A549 (cell line): ENCODE measurements at regions not wholly inside any gene's neighbourhood (a gene's known extent, or its start where the extent isn't known, plus 50 kb on each side); places are given as distances from the start of the nearest gene placed in this dataset.
A peak's percentile ranks its signal among the peaks of the same experiment; 100 is the strongest.

Experiments used
- CBX2 ChIP-seq: fragments of 200-600 bp; sonication (generic); IDR thresholded peaks from 2 replicates; pipeline ENCODE4 v1.6.1; 2016; ENCODE audit warnings: low read depth, mild to moderate bottlenecking, borderline replicate concordance
- CTCF ChIP-seq: fragments of >200 bp; sonication (Bioruptor Twin); formaldehyde crosslinking; IDR thresholded peaks from 3 replicates; pipeline ENCODE4 v1.5.1; 2016
- FOSB ChIP-seq: fragments of 250-450 bp; sonication (Bioruptor Pico); IDR thresholded peaks from 2 replicates; pipeline ENCODE4 v1.5.0; 2020; ENCODE audit warnings: mild to moderate bottlenecking, moderate library complexity
- HOXB5 ChIP-seq: fragments of 250-450 bp; sonication (Bioruptor Pico); IDR thresholded peaks from 2 replicates; pipeline ENCODE4 v1.5.0; 2020; ENCODE audit warnings: mild to moderate bottlenecking, moderate library complexity
- KDM1A ChIP-seq: fragments of 200-600 bp; sonication (generic); IDR thresholded peaks from 2 replicates; pipeline ENCODE4 v1.6.1; 2016; ENCODE audit warnings: low read depth, mild to moderate bottlenecking
- KDM5A ChIP-seq: fragments of 200-600 bp; sonication (generic); IDR thresholded peaks from 2 replicates; pipeline ENCODE4 v1.6.1; 2016; ENCODE audit warnings: antibody characterized with exemption, mild to moderate bottlenecking
- MAX ChIP-seq: IDR thresholded peaks from 2 replicates; pipeline ENCODE4 v1.6.1; 2012
- POLR2A ChIP-seq: IDR thresholded peaks from 2 replicates; pipeline ENCODE4 v1.6.1; 2012; ENCODE audit warnings: mild to moderate bottlenecking, low read length
- RAD21 ChIP-seq, 2 experiments: fragments of >200 bp in 1 of 2; sonication (Bioruptor Twin) in 1 of 2; formaldehyde crosslinking in 1 of 2; IDR thresholded peaks in 1 of 2; conservative IDR thresholded peaks in 1 of 2; 2 replicates in 1 of 2; 3 replicates in 1 of 2; pipeline ENCODE4 v1.6.1; 2012 to 2018; ENCODE audit warnings: inconsistent platforms in 1 of 2
- REST ChIP-seq: fragments of 200-600 bp; sonication (generic); IDR thresholded peaks from 2 replicates; pipeline ENCODE4 v1.6.1; 2016; ENCODE audit warnings: antibody characterized with exemption, mild to moderate bottlenecking, moderate library complexity
- TP53 ChIP-seq: fragments of 250-450 bp; sonication (Bioruptor Pico); IDR thresholded peaks from 2 replicates; pipeline ENCODE4 v1.5.0; 2021; ENCODE audit warnings: mild to moderate bottlenecking, moderate library complexity
- USF2 ChIP-seq: fragments of 450-650 bp; IDR thresholded peaks from 2 replicates; pipeline ENCODE4 v1.6.1; 2014; ENCODE audit warnings: antibody characterized with exemption

- TF ChIP-seq CTCF (no peak), REST (no peak), RAD21 (conservative IDR thresholded peaks at IDR 0.05 in 1 of 2, IDR thresholded peaks at IDR 0.05 in 1 of 2) (no peak), CBX2 (no peak), POLR2A (peak; percentile 39; the same call in 1 of the 2 replicates), USF2 (no peak), HOXB5 (CRISPR knock-in tag) (no peak), MAX (peak; percentile 37; the same call in 1 of the 2 replicates), KDM1A (no peak), FOSB (CRISPR knock-in tag) (no peak), TP53 (CRISPR knock-in tag) (no peak), KDM5A (no peak)
These were observed 383.2 kb downstream of the ZFHX3 start for GRCh38 chr16:72664509-72665408.
